GM12878 (cell line): ENCODE measurements at regions not wholly inside any gene's neighbourhood (a gene's known extent, or its start where the extent isn't known, plus 50 kb on each side); places are given as distances from the start of the nearest gene placed in this dataset.

Experiments used
- ATAC-seq: fragments of 200-7000 bp; cut with Tn5 transposase; 3 replicates; pipeline ENCODE4 v1.9.1; 2020; ENCODE audit warnings: mild to moderate bottlenecking, moderate library complexity
- BruUV-seq: library from RNA; stranded (reverse); fragments of 400-500 nt; replicated peaks from 2 replicates; lab custom pipeline; 2021; lab: Mats Ljungman, UMichigan
- CTCF ChIA-PET: fragments of 300-600 bp; sonication (Branson Sonifier 250); formaldehyde crosslinking; extraction: SDS; loops from one replicate; lab custom pipeline; 2021; ENCODE audit warnings: inconsistent platforms; lab: Yijun Ruan, JAX
- POLR2A ChIA-PET: fragments of 350-600 bp; formaldehyde crosslinking; extraction: SDS; loops from one replicate; lab custom pipeline; 2021; ENCODE audit warnings: inconsistent platforms; lab: Charles Lee
- RAD21 ChIA-PET: fragments of 300-600 bp; sonication (Branson Sonifier 250); formaldehyde crosslinking; loops from one replicate; lab custom pipeline; 2023; ENCODE audit warnings: antibody characterized with exemption; ENCODE audit not compliant: unreplicated experiment; lab: Charles Lee
- SMC1A ChIA-PET: fragments of 300-600 bp; sonication (Branson Sonifier 250); formaldehyde crosslinking; loops from one replicate; lab custom pipeline; 2023; ENCODE audit not compliant: unreplicated experiment, uncharacterized antibody; lab: Charles Lee
- DNase-seq: peaks from one replicate; pipeline ENCODE4 v3.0.0-alpha.2; 2011; ENCODE audit warnings: low read depth, low spot score
- FAIRE-seq: peaks from 3 replicates; lab custom pipeline; 2011; peaks lifted over from hg19 to GRCh38; lab: Jason Lieb, UNC
- H2AFZ ChIP-seq: 2 replicates; pipeline ENCODE4 v1.6.0; 2011; ENCODE audit warnings: low read depth, low read length, control low read depth; ENCODE audit not compliant: control insufficient read depth
- H3K27ac ChIP-seq: 2 replicates; pipeline ENCODE4 v1.5.1; 2011; ENCODE audit warnings: control low read depth; ENCODE audit not compliant: control insufficient read depth, insufficient read depth
- H3K27me3 ChIP-seq, 2 experiments: replicated peaks in 1 of 2; 2 replicates each; pipeline versions ENCODE4 v1.6.0 to v1.6.1; 2011; ENCODE audit warnings: low read length in 1 of 2; ENCODE audit not compliant: control insufficient read depth in 2 of 2, insufficient read depth in 2 of 2
- H3K36me3 ChIP-seq, 2 experiments: 2 replicates each; pipeline ENCODE4 v1.5.1; 2011; ENCODE audit warnings: low read length in 1 of 2; ENCODE audit not compliant: control insufficient read depth in 2 of 2, insufficient read depth in 2 of 2
- H3K4me1 ChIP-seq: 2 replicates; pipeline ENCODE4 v1.6.1; 2011; ENCODE audit warnings: mild to moderate bottlenecking, low read length, moderate library complexity, mixed read lengths; ENCODE audit not compliant: control insufficient read depth, insufficient read depth
- H3K4me2 ChIP-seq: 2 replicates; pipeline ENCODE4 v1.6.0; 2011; ENCODE audit warnings: control low read depth; ENCODE audit not compliant: control insufficient read depth, insufficient read depth
- H3K4me3 ChIP-seq: fragments of 200-600 bp; sonication (generic); 2 replicates; pipeline ENCODE4 v1.5.1; 2016
- H3K79me2 ChIP-seq: 2 replicates; pipeline ENCODE4 v1.6.0; 2011; ENCODE audit warnings: low read length; ENCODE audit not compliant: control insufficient read depth, insufficient read depth
- H3K9ac ChIP-seq: 2 replicates; pipeline ENCODE4 v1.8.0; 2011; ENCODE audit warnings: low read length, control low read depth, mixed read lengths; ENCODE audit not compliant: control insufficient read depth, insufficient read depth
- H3K9me3 ChIP-seq: replicated peaks from 3 replicates; pipeline ENCODE4 v1.5.1; 2011; ENCODE audit warnings: mild to moderate bottlenecking, low read length; ENCODE audit not compliant: control insufficient read depth, insufficient read depth
- H4K20me1 ChIP-seq: 2 replicates; pipeline ENCODE4 v1.6.0; 2011; ENCODE audit not compliant: control insufficient read depth, insufficient read depth
- ATF7 ChIP-seq: fragments of 450-650 bp; IDR thresholded peaks from 2 replicates; pipeline ENCODE4 v1.6.1; 2016; ENCODE audit warnings: low read depth, mild to moderate bottlenecking
- BACH1 ChIP-seq: fragments of 450-650 bp; IDR thresholded peaks from 2 replicates; pipeline ENCODE4 v1.6.1; 2017; ENCODE audit warnings: mild to moderate bottlenecking, borderline replicate concordance
- CBX5 ChIP-seq: sonication (generic); IDR thresholded peaks from 2 replicates; pipeline ENCODE4 v1.6.1; 2016; ENCODE audit warnings: low read depth, moderate library complexity, mild to moderate bottlenecking, inconsistent platforms
- EGR1 ChIP-seq, 2 experiments: IDR thresholded peaks; 1 replicate in 1 of 2; 2 replicates in 1 of 2; pipeline ENCODE4 v1.6.1; 2011 to 2012; ENCODE audit warnings: low read depth in 2 of 2, low read length in 2 of 2, borderline replicate concordance in 1 of 2, mild to moderate bottlenecking in 1 of 2, moderate library complexity in 1 of 2
- FOXM1 ChIP-seq: IDR thresholded peaks from 2 replicates; pipeline ENCODE4 v1.6.1; 2012; ENCODE audit warnings: low read depth, mild to moderate bottlenecking, inconsistent platforms, low read length, moderate library complexity
- SMC3 ChIP-seq: IDR thresholded peaks from 2 replicates; pipeline ENCODE4 v1.6.1; 2011; ENCODE audit warnings: low read length, improper control_type of control experiment, borderline replicate concordance
- WRNIP1 ChIP-seq: IDR thresholded peaks from 2 replicates; pipeline ENCODE4 v1.6.1; 2011; ENCODE audit warnings: low read depth, low read length, improper control_type of control experiment, borderline replicate concordance
- ZSCAN29 ChIP-seq: fragments of 450-650 bp; IDR thresholded peaks from 2 replicates; pipeline ENCODE4 v1.6.1; 2017; ENCODE audit warnings: mild to moderate bottlenecking, moderate library complexity
- WGBS: methylation state at CpG from one replicate; pipeline ENCODE4 v1.1.6; 2016; ENCODE audit warnings: low lambda C conversion rate; ENCODE audit not compliant: insufficient replicate concordance, insufficient coverage; ENCODE audit errors: missing lambda C conversion rate; 5-methylcytosine and 5-hydroxymethylcytosine counted together
- in situ Hi-C: fragments of 300-500 bp; cut with MboI; formaldehyde crosslinking; loops from 9 replicates; pipeline ENCODE4 v1.14.3; 2018; ENCODE audit warnings: mixed read lengths
- intact Hi-C: fragments of 100-400 bp; cut with micrococcal nuclease; formaldehyde crosslinking; loops from one replicate; pipeline ENCODE4 v1.14.2; 2022; ENCODE audit not compliant: unreplicated experiment
- TF ChIP-seq, protein P1 (sequence below): fragments of 150-350 bp; IDR thresholded peaks from 2 replicates; pipeline ENCODE4 v1.6.1; 2014; ENCODE audit warnings: mild to moderate bottlenecking, low read depth, low read length
- TF ChIP-seq, protein P2 (sequence below): fragments of 450-650 bp; formaldehyde crosslinking; IDR thresholded peaks from 2 replicates; pipeline ENCODE4 v1.4.0; 2022; ENCODE audit warnings: mild to moderate bottlenecking, moderate library complexity
- TF ChIP-seq, protein P3 (sequence below): fragments of 450-650 bp; IDR thresholded peaks from 2 replicates; pipeline ENCODE4 v1.6.1; 2017; ENCODE audit warnings: mild to moderate bottlenecking
- TF ChIP-seq, protein P4 (sequence below): IDR thresholded peaks from 2 replicates; pipeline ENCODE4 v1.6.1; 2011; ENCODE audit warnings: low read depth, mild to moderate bottlenecking, low read length, moderate library complexity, borderline replicate concordance; ENCODE audit errors: extremely low read depth
- TF ChIP-seq, protein P5 (sequence below): IDR thresholded peaks from 2 replicates; pipeline ENCODE4 v1.6.1; 2011; ENCODE audit warnings: borderline replicate concordance, low read depth, mild to moderate bottlenecking, moderate library complexity, low read length; ENCODE audit not compliant: insufficient read depth, poor library complexity, severe bottlenecking

DNA sequence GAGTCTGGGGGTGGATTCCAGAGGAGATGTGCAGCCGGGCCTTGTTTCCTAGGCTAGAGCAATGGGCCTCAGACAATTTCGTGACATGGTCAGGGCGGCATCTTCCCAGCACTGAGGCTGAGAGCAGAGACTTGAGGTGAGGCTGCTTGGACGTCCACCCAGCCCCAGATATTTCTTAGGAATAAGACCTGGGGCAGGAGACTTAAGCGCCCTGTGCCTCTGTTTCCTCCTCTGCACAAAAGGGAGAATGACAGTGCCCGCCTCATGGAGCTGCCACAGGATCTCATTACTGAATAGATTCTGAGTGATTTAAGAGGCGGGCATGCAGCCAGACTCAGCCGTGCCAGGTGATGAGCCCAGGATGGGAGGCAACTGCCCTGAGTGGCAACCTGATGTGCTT is 297.9 kb upstream of the SFSWAP start:
- Histone ChIP-seq H3K27me3 (no peaks in the 10 kb centered on the region; a peak in 1 of 4 replicates), H3K79me2 (no peaks in the 10 kb centered on the region), H3K9ac (no peak overlapping the region), H2AFZ (no peak overlapping the region), H3K4me3 (no peak overlapping the region), H3K27ac (no peak overlapping the region), H3K4me2 (no peak overlapping the region), H4K20me1 (no peaks in the 10 kb centered on the region), H3K9me3 (no peaks in the 10 kb centered on the region; the same call in 2 of the 3 replicates), H3K36me3 (no peaks in the 10 kb centered on the region), H3K4me1 (no peaks in the 10 kb centered on the region)
- WGBS = 28% methylated on average over 8 of the region's 8 CpGs
- ATAC-seq (no peak), FAIRE-seq (no peak), DNase-seq (no peak)
- TF ChIP-seq, protein P1, sequence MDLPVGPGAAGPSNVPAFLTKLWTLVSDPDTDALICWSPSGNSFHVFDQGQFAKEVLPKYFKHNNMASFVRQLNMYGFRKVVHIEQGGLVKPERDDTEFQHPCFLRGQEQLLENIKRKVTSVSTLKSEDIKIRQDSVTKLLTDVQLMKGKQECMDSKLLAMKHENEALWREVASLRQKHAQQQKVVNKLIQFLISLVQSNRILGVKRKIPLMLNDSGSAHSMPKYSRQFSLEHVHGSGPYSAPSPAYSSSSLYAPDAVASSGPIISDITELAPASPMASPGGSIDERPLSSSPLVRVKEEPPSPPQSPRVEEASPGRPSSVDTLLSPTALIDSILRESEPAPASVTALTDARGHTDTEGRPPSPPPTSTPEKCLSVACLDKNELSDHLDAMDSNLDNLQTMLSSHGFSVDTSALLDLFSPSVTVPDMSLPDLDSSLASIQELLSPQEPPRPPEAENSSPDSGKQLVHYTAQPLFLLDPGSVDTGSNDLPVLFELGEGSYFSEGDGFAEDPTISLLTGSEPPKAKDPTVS = no peak
- TF ChIP-seq CBX5 (no peak), SMC3 (no peak), BACH1 (no peak), FOXM1 (no peak), EGR1 (IDR thresholded peaks at IDR 0.05; ENCODE audit: borderline replicate concordance in 1 of 2, low read depth in 2 of 2, low read length in 2 of 2) (no peak), ATF7 (no peak), ZSCAN29 (no peak), WRNIP1 (no peak)
- TF ChIP-seq, protein P2, sequence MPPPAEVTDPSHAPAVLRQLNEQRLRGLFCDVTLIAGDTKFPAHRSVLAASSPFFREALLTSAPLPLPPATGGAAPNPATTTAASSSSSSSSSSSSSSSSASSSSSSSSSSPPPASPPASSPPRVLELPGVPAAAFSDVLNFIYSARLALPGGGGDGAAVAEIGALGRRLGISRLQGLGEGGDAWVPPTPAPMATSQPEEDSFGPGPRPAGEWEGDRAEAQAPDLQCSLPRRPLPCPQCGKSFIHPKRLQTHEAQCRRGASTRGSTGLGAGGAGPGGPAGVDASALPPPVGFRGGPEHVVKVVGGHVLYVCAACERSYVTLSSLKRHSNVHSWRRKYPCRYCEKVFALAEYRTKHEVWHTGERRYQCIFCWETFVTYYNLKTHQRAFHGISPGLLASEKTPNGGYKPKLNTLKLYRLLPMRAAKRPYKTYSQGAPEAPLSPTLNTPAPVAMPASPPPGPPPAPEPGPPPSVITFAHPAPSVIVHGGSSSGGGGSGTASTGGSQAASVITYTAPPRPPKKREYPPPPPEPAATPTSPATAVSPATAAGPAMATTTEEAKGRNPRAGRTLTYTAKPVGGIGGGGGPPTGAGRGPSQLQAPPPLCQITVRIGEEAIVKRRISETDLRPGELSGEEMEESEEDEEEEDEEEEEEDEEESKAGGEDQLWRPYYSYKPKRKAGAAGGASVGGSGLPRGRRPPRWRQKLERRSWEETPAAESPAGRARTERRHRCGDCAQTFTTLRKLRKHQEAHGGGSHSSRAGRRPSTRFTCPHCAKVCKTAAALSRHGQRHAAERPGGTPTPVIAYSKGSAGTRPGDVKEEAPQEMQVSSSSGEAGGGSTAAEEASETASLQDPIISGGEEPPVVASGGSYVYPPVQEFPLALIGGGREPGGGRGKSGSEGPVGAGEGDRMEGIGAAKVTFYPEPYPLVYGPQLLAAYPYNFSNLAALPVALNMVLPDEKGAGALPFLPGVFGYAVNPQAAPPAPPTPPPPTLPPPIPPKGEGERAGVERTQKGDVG = no peak
- TF ChIP-seq, protein P3, sequence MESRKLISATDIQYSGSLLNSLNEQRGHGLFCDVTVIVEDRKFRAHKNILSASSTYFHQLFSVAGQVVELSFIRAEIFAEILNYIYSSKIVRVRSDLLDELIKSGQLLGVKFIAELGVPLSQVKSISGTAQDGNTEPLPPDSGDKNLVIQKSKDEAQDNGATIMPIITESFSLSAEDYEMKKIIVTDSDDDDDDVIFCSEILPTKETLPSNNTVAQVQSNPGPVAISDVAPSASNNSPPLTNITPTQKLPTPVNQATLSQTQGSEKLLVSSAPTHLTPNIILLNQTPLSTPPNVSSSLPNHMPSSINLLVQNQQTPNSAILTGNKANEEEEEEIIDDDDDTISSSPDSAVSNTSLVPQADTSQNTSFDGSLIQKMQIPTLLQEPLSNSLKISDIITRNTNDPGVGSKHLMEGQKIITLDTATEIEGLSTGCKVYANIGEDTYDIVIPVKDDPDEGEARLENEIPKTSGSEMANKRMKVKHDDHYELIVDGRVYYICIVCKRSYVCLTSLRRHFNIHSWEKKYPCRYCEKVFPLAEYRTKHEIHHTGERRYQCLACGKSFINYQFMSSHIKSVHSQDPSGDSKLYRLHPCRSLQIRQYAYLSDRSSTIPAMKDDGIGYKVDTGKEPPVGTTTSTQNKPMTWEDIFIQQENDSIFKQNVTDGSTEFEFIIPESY = no peak
- TF ChIP-seq, protein P4, sequence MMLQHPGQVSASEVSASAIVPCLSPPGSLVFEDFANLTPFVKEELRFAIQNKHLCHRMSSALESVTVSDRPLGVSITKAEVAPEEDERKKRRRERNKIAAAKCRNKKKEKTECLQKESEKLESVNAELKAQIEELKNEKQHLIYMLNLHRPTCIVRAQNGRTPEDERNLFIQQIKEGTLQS = no peak
- TF ChIP-seq, protein P5, sequence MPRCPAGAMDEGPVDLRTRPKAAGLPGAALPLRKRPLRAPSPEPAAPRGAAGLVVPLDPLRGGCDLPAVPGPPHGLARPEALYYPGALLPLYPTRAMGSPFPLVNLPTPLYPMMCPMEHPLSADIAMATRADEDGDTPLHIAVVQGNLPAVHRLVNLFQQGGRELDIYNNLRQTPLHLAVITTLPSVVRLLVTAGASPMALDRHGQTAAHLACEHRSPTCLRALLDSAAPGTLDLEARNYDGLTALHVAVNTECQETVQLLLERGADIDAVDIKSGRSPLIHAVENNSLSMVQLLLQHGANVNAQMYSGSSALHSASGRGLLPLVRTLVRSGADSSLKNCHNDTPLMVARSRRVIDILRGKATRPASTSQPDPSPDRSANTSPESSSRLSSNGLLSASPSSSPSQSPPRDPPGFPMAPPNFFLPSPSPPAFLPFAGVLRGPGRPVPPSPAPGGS = no peak
- RAD21 ChIA-PET = no interaction called here
- in situ Hi-C loops = no loop called here
- POLR2A ChIA-PET = no interaction called here
- BruUV-seq = no TSS peak
- SMC1A ChIA-PET = no interaction called here
- intact Hi-C loops = no loop called here
- CTCF ChIA-PET = no interaction called here
